Epithelial cell of esophagus (primary cell): ENCODE measurements at regions not wholly inside any gene's neighbourhood (a gene's known extent, or its start where the extent isn't known, plus 50 kb on each side); places are given as distances from the start of the nearest gene placed in this dataset.

Experiments used
- DNase-seq: peaks from one replicate; pipeline ENCODE4 v3.0.0; 2010; ENCODE audit warnings: low read depth
- H3K4me3 ChIP-seq: 2 replicates; pipeline ENCODE4 v1.5.1; 2011; ENCODE audit warnings: mild to moderate bottlenecking, low read length, control low read depth
- TF ChIP-seq, protein P1 (sequence below): IDR thresholded peaks from 2 replicates; pipeline ENCODE4 v1.5.1; 2011; ENCODE audit warnings: low read depth, mild to moderate bottlenecking, low read length, control low read depth, inconsistent platforms; ENCODE audit not compliant: insufficient read depth; ENCODE audit errors: missing control alignments

- TF ChIP-seq, protein P1, sequence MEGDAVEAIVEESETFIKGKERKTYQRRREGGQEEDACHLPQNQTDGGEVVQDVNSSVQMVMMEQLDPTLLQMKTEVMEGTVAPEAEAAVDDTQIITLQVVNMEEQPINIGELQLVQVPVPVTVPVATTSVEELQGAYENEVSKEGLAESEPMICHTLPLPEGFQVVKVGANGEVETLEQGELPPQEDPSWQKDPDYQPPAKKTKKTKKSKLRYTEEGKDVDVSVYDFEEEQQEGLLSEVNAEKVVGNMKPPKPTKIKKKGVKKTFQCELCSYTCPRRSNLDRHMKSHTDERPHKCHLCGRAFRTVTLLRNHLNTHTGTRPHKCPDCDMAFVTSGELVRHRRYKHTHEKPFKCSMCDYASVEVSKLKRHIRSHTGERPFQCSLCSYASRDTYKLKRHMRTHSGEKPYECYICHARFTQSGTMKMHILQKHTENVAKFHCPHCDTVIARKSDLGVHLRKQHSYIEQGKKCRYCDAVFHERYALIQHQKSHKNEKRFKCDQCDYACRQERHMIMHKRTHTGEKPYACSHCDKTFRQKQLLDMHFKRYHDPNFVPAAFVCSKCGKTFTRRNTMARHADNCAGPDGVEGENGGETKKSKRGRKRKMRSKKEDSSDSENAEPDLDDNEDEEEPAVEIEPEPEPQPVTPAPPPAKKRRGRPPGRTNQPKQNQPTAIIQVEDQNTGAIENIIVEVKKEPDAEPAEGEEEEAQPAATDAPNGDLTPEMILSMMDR, result no peak
- H3K4me3 ChIP-seq, result no peak overlapping the region
- DNase-seq, result no peak
Observed at GRCh38 chr19:5228932-5229777, 111.5 kb downstream of the PTPRS start.

DNA sequence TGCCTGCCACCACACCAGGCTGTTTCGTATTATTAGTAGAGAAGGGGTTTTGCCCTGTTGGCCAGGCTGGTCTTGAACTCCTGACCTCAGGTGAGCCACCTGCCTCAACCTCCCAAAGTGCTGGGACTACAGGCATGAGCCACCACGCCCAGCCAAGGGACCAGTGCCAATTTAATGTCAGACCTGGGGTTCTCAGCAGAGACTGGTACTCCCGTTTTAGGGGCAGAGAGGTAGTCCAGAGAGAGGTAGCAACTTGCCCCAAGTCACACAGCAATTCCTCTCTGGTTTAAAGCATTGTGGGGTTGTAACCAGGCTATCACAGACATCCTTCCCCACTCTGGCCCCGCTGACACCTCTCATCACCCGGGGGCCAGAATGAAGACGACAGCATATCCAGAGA is 112.1 kb downstream of the PTPRS start:
- DNase-seq, result no peak
- TF ChIP-seq, protein P1, result no peak
- H3K4me3 ChIP-seq, result no peak overlapping the region

DNA sequence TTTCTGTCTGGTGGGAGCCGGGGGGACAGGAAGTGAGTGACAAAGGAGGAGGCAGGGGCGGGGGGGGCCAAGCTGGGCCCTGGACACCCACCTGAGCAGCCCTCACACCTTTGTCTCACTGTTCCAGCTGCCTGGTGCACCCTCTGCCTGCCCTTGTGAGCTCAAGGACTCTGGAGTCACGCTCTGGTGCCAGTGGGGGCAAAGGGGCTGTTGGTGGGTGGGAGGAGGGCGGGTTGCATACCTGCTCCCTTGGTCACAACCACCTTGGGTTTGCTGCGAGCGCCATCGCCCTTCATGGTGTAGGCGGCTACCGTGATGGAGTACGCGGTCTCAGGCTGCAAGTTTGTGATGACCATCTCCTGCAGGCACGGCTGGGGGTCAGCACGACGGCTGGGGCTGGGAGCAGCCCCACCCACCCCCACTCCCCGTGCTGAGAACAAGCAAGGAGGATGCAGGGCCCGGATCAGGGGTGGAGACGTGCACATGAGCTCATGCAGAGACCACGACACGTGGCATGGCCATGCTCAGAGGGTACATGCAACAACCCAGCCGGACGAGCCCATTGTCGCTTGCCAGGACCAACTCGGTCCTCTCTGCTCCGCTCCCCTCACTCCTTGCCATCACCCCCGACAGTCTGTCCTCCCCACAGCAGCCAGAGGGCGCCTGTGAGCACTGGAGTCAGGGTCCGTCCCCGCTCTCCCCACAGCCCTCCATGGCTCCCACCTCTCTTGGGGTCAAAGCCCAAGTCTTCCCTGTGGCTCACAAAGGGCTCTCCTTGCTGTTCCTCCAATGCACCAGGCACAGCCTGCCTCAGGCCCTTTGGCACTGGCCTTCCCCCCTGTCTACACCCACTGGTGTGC is 114.9 kb downstream of the PTPRS start:
- no peak overlapping the region for H3K4me3 ChIP-seq
- TF ChIP-seq, protein P1, result peak; percentile 54
- no peak for DNase-seq

DNA sequence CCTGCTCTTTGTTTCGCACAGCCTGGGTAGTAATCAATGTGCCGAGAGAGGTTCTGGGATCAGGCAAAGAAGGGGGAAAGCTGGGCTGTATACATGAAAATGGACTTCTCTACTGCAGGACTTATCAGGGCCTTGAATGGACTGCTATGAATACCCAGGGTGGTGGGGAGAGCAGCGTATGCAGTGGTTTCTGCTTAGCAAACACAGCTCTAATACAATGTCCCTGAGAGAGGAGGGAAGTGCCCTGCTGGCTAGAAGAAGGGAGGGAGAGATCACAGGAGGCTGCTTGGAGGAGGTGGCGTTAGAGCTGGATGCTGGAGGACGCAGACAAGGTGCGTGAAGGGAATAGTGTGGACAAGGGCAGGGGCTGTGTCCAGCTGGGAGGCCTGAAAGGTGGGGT is 116.1 kb downstream of the PTPRS start:
- H3K4me3 ChIP-seq, result no peak overlapping the region
- TF ChIP-seq, protein P1, result no peak
- DNase-seq, result no peak

GRCh38 chr19:5222821-5223321 is 117.7 kb downstream of the PTPRS start:
- TF ChIP-seq, protein P1, result no peak
- no peak for DNase-seq
- H3K4me3 ChIP-seq, result no peak overlapping the region

- TF ChIP-seq, protein P1, result no peak
- H3K4me3 ChIP-seq, result no peak overlapping the region
- no peak for DNase-seq
Observed at GRCh38 chr19:5222178-5222577, 118.4 kb downstream of the PTPRS start.
